HG03175 (cell line): ENCODE measurements at regions not wholly inside any gene's neighbourhood (a gene's known extent, or its start where the extent isn't known, plus 50 kb on each side); places are given as distances from the start of the nearest gene placed in this dataset.
"Not testable (repeated sequence)": the region's sequence is repeated elsewhere in the genome, so short reads cannot be mapped to it uniquely, and the experiment has no call there.

Experiments
- ATAC-seq: cut with Tn5 transposase; IDR thresholded peaks from one replicate; pipeline ENCODE4 v1.9.1; 2021; ENCODE audit warnings: mild to moderate bottlenecking, moderate library complexity; ENCODE audit not compliant: unreplicated experiment

- not testable (repeated sequence) for ATAC-seq
Measured at GRCh38 chr6:23821141-23821540, 304.9 kb upstream of the NRSN1 start.

- ATAC-seq: no peak
Measured at GRCh38 chr6:23823421-23823820, 302.6 kb upstream of the NRSN1 start.

- no peak for ATAC-seq
Measured at GRCh38 chr6:23826572-23826971, 299.4 kb upstream of the NRSN1 start.

- no peak for ATAC-seq
Measured at GRCh38 chr6:23828861-23829260, 297.2 kb upstream of the NRSN1 start.

GRCh38 chr6:23841116-23841515 lies 284.9 kb upstream of the NRSN1 start:
- no peak for ATAC-seq

- ATAC-seq: no peak
Measured at GRCh38 chr6:23842760-23843159, 283.3 kb upstream of the NRSN1 start.

- ATAC-seq: no peak
Measured at GRCh38 chr6:23851522-23851921, 274.5 kb upstream of the NRSN1 start.

GRCh38 chr6:23853566-23854133 lies 272.4 kb upstream of the NRSN1 start:
- not testable (repeated sequence) for ATAC-seq

- ATAC-seq: not testable (repeated sequence)
Measured at GRCh38 chr6:23854154-23854553, 271.9 kb upstream of the NRSN1 start.

- no peak for ATAC-seq
Measured at GRCh38 chr6:23855497-23856116, 270.4 kb upstream of the NRSN1 start.

GRCh38 chr6:23870496-23870895 lies 255.5 kb upstream of the NRSN1 start:
- ATAC-seq: no peak

GRCh38 chr6:23873161-23873560 lies 252.9 kb upstream of the NRSN1 start:
- no peak for ATAC-seq

GRCh38 chr6:23875006-23875405 lies 251.0 kb upstream of the NRSN1 start:
- no peak for ATAC-seq

- no peak for ATAC-seq
Measured at GRCh38 chr6:23879816-23880215, 246.2 kb upstream of the NRSN1 start.

- no peak for ATAC-seq
Measured at GRCh38 chr6:23890543-23891227, 235.3 kb upstream of the NRSN1 start.

GRCh38 chr6:23905133-23905815 lies 220.7 kb upstream of the NRSN1 start:
- ATAC-seq: no peak

- ATAC-seq: no peak
Measured at GRCh38 chr6:23910420-23910819, 215.6 kb upstream of the NRSN1 start.

GRCh38 chr6:23927935-23928334 lies 198.1 kb upstream of the NRSN1 start:
- no peak for ATAC-seq

- no peak for ATAC-seq
Measured at GRCh38 chr6:23929201-23929600, 196.8 kb upstream of the NRSN1 start.

GRCh38 chr6:23940466-23940865 lies 185.5 kb upstream of the NRSN1 start:
- no peak for ATAC-seq

GRCh38 chr6:23951691-23952090 lies 174.3 kb upstream of the NRSN1 start:
- ATAC-seq: no peak

- ATAC-seq: no peak
Measured at GRCh38 chr6:23952245-23952644, 173.8 kb upstream of the NRSN1 start.
